ENCODE measurements at regions not wholly inside any gene's neighbourhood (a gene's known extent, or its start where the extent isn't known, plus 50 kb on each side); places are given as distances from the start of the nearest gene placed in this dataset.

GRCh38 chr6:49370518-49370917, 92.5 kb downstream of the MMUT start:
- H3K27me3 Mint-ChIP-seq (ENCODE audit: low read depth), result no peaks in the 10 kb centered on the region
- H3K27ac Mint-ChIP-seq, result no peak overlapping the region
- no peak overlapping the region for H3K4me3 Mint-ChIP-seq
- peaks cover 0 to 10% of the 10 kb centered on the region in 2 donors for H3K9me3 Mint-ChIP-seq
- H3K4me1 Mint-ChIP-seq (ENCODE audit: low read depth), result no peaks in the 10 kb centered on the region
- peaks cover 0 to 2% of the 10 kb centered on the region in 2 donors for H3K36me3 Mint-ChIP-seq (ENCODE audit: insufficient read depth in 2 of 2)
- ATAC-seq (replicated peaks in 1 of 2), result no peak
- DNase-seq, result no peak

DNA sequence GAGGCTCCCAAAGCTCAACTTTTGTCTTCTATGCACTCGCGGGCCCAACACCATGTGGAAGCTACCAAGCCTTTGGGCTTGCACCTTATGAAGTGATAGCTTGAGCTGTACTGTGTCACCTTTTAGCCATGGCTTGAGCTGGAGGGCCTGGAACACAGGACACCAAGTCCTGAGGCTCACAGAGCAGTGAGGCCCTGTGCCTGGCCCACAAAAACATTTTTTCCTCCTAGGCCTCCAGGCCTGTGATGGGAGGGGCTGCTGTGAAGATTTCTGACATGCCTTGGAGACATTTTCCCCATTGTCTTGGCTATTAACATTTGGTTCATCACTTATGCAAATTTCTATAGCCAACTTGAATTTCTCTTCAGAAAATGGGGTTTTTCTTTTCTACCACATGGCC, 96.5 kb downstream of the MMUT start:
- Mint-ChIP-seq H3K4me1 (ENCODE audit: low read depth) (no peaks in the 10 kb centered on the region), H3K4me3 (no peak overlapping the region), H3K27ac (no peak overlapping the region), H3K9me3 (peaks cover 4 to 13% of the 10 kb centered on the region in 2 donors), H3K36me3 (ENCODE audit: insufficient read depth in 2 of 2) (peaks cover 0 to 2% of the 10 kb centered on the region in 2 donors), H3K27me3 (ENCODE audit: low read depth) (no peaks in the 10 kb centered on the region)
- DNase-seq (no peak), ATAC-seq (replicated peaks in 1 of 2) (no peak)

DNA sequence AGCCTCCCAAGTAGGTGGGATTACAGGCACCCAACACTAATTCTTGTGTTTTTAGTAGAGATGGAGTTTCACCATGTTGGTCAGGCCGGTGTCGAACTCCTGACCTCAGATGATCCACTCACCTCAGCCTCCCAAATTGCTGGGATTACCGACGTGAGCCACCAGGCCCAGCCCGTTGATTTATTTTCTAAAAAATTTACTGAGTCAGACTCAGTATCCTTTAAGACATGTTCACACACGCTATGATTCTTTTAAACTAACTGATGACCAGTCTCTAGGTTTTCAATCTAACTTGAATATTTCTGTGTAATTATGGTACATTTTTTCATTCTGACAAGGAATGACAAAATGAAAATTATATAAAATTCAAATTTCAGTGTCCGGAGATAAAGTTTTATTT, 114.5 kb downstream of the MMUT start:
- no peak for DNase-seq

DNA sequence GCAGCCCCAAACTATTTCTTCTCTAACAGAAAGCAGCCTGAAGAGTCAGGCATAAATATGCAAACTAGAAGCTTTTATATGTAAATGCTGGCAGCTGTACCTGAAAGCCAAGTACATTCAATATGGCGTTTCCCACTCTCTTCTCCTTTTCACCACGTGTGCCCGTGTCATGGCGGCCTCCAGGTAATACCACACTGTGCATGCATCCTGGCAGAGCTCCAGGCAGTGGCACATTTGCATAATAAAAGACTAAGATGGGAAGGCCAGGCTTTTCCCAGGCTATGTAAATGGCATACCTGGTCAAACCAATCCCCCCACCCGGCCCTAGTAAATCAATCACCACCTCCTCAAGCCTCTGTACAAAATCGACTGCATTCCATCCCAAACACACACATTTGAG, 120.6 kb downstream of the MMUT start:
- Mint-ChIP-seq H3K4me1 (ENCODE audit: low read depth) (no peaks in the 10 kb centered on the region), H3K27ac (no peak overlapping the region), H3K9me3 (peaks cover 2 to 4% of the 10 kb centered on the region in 2 donors), H3K36me3 (ENCODE audit: insufficient read depth in 2 of 2) (no peaks in the 10 kb centered on the region), H3K27me3 (ENCODE audit: low read depth) (no peaks in the 10 kb centered on the region), H3K4me3 (no peak overlapping the region)
- ATAC-seq (replicated peaks in 1 of 2), result no peak
- DNase-seq, result no peak

More for the DNA sequence above, 114.5 kb downstream of the MMUT start:
- Mint-ChIP-seq H3K4me3 (no peak overlapping the region), H3K27me3 (ENCODE audit: low read depth) (no peaks in the 10 kb centered on the region), H3K36me3 (ENCODE audit: insufficient read depth in 2 of 2) (no peaks in the 10 kb centered on the region), H3K27ac (no peak overlapping the region), H3K9me3 (peaks cover 0 to 5% of the 10 kb centered on the region in 2 donors), H3K4me1 (ENCODE audit: low read depth) (no peaks in the 10 kb centered on the region)
- ATAC-seq (replicated peaks in 1 of 2), result no peak

GRCh38 chr6:49341869-49342268, 121.2 kb downstream of the MMUT start:
- Mint-ChIP-seq H3K36me3 (ENCODE audit: insufficient read depth in 2 of 2) (no peaks in the 10 kb centered on the region), H3K27ac (no peak overlapping the region), H3K4me3 (no peak overlapping the region), H3K9me3 (peaks cover 2 to 4% of the 10 kb centered on the region in 2 donors), H3K27me3 (ENCODE audit: low read depth) (no peaks in the 10 kb centered on the region), H3K4me1 (ENCODE audit: low read depth) (no peaks in the 10 kb centered on the region)
- ATAC-seq (replicated peaks in 1 of 2) (no peak), DNase-seq (no peak)

- Mint-ChIP-seq H3K4me3 (no peak overlapping the region), H3K36me3 (ENCODE audit: insufficient read depth in 2 of 2) (no peaks in the 10 kb centered on the region), H3K27ac (no peak overlapping the region), H3K4me1 (ENCODE audit: low read depth) (no peaks in the 10 kb centered on the region), H3K9me3 (peaks cover 2 to 6% of the 10 kb centered on the region in 2 donors), H3K27me3 (ENCODE audit: low read depth) (no peaks in the 10 kb centered on the region)
- ATAC-seq (replicated peaks in 1 of 2) (no peak), DNase-seq (no peak)
Observed at GRCh38 chr6:49339096-49339495, 124.0 kb downstream of the MMUT start.

GRCh38 chr6:49336514-49337131, 126.4 kb downstream of the MMUT start:
- DNase-seq (no peak), ATAC-seq (replicated peaks in 1 of 2) (no peak)
- H3K36me3 Mint-ChIP-seq (ENCODE audit: insufficient read depth in 2 of 2), result no peaks in the 10 kb centered on the region
- no peak overlapping the region for H3K4me3 Mint-ChIP-seq
- no peaks in the 10 kb centered on the region for H3K4me1 Mint-ChIP-seq (ENCODE audit: low read depth)
- H3K27me3 Mint-ChIP-seq (ENCODE audit: low read depth), result no peaks in the 10 kb centered on the region
- H3K9me3 Mint-ChIP-seq, result peaks cover 0 to 4% of the 10 kb centered on the region in 2 donors
- no peak overlapping the region for H3K27ac Mint-ChIP-seq

- H3K4me1 Mint-ChIP-seq (ENCODE audit: low read depth), result no peaks in the 10 kb centered on the region
- peaks cover 0 to 2% of the 10 kb centered on the region in 2 donors for H3K9me3 Mint-ChIP-seq
- H3K27me3 Mint-ChIP-seq (ENCODE audit: low read depth), result no peaks in the 10 kb centered on the region
- DNase-seq (no peak), ATAC-seq (replicated peaks in 1 of 2) (no peak)
- no peak overlapping the region for H3K27ac Mint-ChIP-seq
- no peak overlapping the region for H3K4me3 Mint-ChIP-seq
- H3K36me3 Mint-ChIP-seq (ENCODE audit: insufficient read depth in 2 of 2), result no peaks in the 10 kb centered on the region
Observed at GRCh38 chr6:49333345-49334125, 129.5 kb downstream of the MMUT start.

DNA sequence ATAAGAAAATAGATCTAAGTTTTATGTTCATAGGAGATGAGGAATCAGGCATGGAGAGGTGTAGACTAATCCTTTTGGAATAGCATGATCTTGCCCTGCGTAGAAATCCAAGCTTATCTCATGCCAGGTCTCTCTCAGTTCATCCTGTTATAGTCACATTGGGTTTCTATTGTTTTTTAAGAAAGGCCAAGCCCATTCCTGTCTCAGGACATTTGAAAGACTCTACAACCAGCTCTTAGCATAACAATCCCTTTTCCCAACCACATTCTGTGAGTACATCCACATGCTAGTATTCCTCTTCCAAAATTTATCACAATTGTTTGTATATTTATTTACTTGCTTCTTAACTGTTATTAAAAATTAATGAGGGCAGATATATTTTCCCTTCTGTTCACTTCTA, 130.3 kb downstream of the MMUT start:
- no peak for ATAC-seq (replicated peaks in 1 of 2)
- no peak overlapping the region for H3K4me3 Mint-ChIP-seq
- DNase-seq, result no peak
- no peaks in the 10 kb centered on the region for H3K36me3 Mint-ChIP-seq (ENCODE audit: insufficient read depth in 2 of 2)
- no peaks in the 10 kb centered on the region for H3K4me1 Mint-ChIP-seq (ENCODE audit: low read depth)
- peaks cover 0 to 2% of the 10 kb centered on the region in 2 donors for H3K9me3 Mint-ChIP-seq
- H3K27ac Mint-ChIP-seq, result no peak overlapping the region
- H3K27me3 Mint-ChIP-seq (ENCODE audit: low read depth), result no peaks in the 10 kb centered on the region

DNA sequence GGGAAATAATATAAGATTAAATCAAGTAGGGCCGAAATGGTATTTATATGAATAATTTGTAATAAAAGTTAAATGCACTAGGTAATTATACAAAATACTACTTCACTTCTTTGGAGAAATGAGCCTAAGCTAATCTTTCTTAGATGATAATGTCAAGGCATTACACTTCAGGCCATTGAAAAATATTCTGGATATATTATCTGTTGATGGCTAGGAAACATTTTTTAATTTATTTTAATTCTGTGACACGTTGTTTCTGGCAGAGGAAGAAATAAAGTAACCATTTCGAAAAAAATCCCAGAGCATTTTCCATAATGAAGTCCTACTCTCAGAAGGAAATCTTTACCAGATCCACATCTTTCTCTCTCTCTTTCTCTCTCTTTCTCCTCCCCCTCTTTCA, 133.9 kb downstream of the MMUT start:
- Mint-ChIP-seq H3K36me3 (ENCODE audit: insufficient read depth in 2 of 2) (no peaks in the 10 kb centered on the region), H3K27ac (no peak overlapping the region), H3K27me3 (ENCODE audit: low read depth) (no peaks in the 10 kb centered on the region), H3K9me3 (no peaks in the 10 kb centered on the region), H3K4me3 (no peak overlapping the region), H3K4me1 (ENCODE audit: low read depth) (no peaks in the 10 kb centered on the region)
- no peak for ATAC-seq (replicated peaks in 1 of 2)
- no peak for DNase-seq

- DNase-seq (no peak), ATAC-seq (replicated peaks in 1 of 2) (no peak)
- H3K9me3 Mint-ChIP-seq, result no peaks in the 10 kb centered on the region
- H3K4me1 Mint-ChIP-seq (ENCODE audit: low read depth), result no peaks in the 10 kb centered on the region
- no peaks in the 10 kb centered on the region for H3K36me3 Mint-ChIP-seq (ENCODE audit: insufficient read depth in 2 of 2)
- H3K27me3 Mint-ChIP-seq (ENCODE audit: low read depth), result no peaks in the 10 kb centered on the region
- no peak overlapping the region for H3K27ac Mint-ChIP-seq
- no peak overlapping the region for H3K4me3 Mint-ChIP-seq
Observed at GRCh38 chr6:49328051-49328744, 134.9 kb downstream of the MMUT start.

- H3K36me3 Mint-ChIP-seq (ENCODE audit: insufficient read depth in 2 of 2), result no peaks in the 10 kb centered on the region
- H3K4me3 Mint-ChIP-seq, result no peak overlapping the region
- H3K9me3 Mint-ChIP-seq, result no peaks in the 10 kb centered on the region
- H3K27ac Mint-ChIP-seq, result no peak overlapping the region
- no peaks in the 10 kb centered on the region for H3K27me3 Mint-ChIP-seq (ENCODE audit: low read depth)
- ATAC-seq (replicated peaks in 1 of 2), result no peak
- no peak for DNase-seq
- no peaks in the 10 kb centered on the region for H3K4me1 Mint-ChIP-seq (ENCODE audit: low read depth)
Observed at GRCh38 chr6:49327571-49327970, 135.5 kb downstream of the MMUT start.

DNA sequence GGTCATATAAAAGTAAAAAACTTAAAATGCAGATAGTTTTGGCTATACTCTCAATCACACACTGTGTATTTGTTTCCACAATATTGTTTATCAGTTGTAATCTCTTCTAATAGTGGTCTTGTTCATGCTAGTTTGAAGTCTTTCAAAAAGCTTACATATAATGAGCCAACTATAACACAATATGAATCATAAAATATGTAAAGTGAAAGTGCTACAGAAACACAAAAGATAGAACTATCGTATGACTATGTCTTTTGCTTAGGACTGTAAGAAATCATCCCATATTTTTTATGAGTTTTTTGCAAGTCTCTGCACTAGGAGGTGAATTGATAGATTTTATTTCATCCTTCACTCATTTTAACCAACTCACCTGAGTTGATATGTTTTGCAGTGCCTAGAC, 136.0 kb downstream of the MMUT start:
- ATAC-seq (replicated peaks in 1 of 2) (no peak), DNase-seq (no peak)
- H3K36me3 Mint-ChIP-seq (ENCODE audit: insufficient read depth in 2 of 2), result no peaks in the 10 kb centered on the region
- H3K4me3 Mint-ChIP-seq, result no peak overlapping the region
- H3K4me1 Mint-ChIP-seq (ENCODE audit: low read depth), result no peaks in the 10 kb centered on the region
- no peaks in the 10 kb centered on the region for H3K27me3 Mint-ChIP-seq (ENCODE audit: low read depth)
- H3K27ac Mint-ChIP-seq, result no peak overlapping the region
- no peaks in the 10 kb centered on the region for H3K9me3 Mint-ChIP-seq

All from activated T-cell treated with anti-CD3 and anti-CD28 coated beads, Interleukin-2, amount 50 U/mL, for 72 hours (primary cell).